HG02623 (cell line): ENCODE measurements at regions not wholly inside any gene's neighbourhood (a gene's known extent, or its start where the extent isn't known, plus 50 kb on each side); places are given as distances from the start of the nearest gene placed in this dataset.

Experiments
- ATAC-seq: cut with Tn5 transposase; IDR thresholded peaks from one replicate; pipeline ENCODE4 v1.9.1; 2021; ENCODE audit warnings: moderate library complexity; ENCODE audit not compliant: unreplicated experiment

DNA sequence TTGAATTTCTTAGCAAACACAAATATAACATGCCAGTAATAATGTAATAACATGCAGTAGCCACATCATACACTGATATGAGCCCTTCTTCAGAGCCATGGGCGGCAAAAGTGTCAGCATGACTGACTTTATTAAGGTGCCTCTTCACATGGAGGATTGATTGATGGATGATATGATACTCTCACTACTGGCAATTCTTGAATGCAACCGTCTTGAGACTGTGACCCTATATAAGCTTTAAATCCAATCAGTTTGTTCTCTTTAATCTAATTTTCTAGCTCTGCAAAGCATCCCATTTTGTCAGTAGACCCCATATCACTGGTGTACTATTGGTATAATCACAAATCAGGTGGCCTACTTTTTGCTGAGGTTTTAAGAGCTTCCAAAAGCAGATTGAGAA lies 463.7 kb upstream of the ROBO2 start:
- ATAC-seq, result no peak

GRCh38 chr3:76582098-76582497 lies 457.8 kb upstream of the ROBO2 start:
- ATAC-seq, result no peak

- no peak for ATAC-seq
Measured at GRCh38 chr3:76582632-76583378, 457.1 kb upstream of the ROBO2 start.

DNA sequence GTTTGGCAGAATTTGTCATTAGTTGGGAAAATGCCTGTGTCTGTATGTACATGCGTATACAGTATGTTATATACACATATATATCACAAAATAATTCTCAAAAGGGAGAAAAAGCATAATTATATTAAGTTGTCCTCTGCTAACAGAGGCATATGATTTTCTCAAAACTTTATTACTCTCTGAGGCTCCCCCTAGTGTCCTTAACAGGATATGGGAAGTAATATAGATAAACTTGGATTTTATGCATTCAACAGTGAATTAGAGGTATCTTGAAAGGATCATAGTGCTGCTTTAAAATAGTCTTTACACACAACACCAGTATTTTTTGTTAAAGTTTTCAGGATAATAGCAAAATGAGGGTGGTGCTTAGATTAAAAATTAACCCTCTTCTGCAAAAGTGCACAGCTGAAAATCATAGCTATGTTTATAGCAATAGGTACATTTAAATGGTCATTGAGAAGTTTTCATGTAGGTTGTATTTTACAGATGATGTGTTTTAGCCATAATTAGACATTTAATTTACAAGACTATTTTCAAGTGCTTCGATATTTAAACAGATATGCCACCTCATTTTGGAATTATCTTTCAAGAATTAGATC lies 454.0 kb upstream of the ROBO2 start:
- ATAC-seq, result no peak

DNA sequence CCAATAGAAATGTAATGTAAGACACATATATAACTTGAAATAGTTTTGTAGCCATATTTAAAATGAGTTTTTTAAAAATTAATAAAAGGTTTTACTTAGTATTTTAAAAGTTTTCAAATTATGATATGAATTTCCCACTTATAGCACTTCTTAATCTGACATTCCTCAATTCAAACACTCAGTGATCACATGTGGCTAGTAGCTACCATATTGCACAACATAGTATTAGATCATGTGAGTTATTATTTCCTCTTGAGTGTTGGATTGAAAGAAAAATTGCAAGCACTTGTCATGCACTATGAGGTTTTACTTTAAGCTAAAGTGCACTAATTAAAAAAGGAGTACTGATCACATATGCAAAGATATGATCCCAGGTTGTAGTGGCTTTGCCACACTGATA lies 453.4 kb upstream of the ROBO2 start:
- ATAC-seq, result no peak

DNA sequence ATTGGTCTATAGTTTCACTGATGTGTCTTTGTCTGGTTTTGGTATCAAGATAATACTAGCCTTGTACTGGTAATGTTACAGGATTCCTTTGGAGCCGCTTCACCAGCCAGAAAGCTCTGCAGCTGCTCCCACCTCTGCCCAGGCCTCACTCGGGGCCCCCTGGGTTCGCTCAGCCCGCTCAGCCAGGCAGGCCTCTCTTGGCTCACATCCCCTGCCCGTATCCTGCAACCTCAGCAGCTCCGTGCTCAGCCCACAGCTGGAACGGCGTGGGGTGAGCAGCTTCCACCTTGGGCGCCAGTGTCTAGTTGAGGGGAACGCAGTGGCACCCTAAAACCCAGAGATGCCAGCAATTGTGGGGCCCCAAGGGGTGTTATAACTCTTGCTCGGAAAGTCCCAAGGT lies 429.7 kb upstream of the ROBO2 start:
- no peak for ATAC-seq

DNA sequence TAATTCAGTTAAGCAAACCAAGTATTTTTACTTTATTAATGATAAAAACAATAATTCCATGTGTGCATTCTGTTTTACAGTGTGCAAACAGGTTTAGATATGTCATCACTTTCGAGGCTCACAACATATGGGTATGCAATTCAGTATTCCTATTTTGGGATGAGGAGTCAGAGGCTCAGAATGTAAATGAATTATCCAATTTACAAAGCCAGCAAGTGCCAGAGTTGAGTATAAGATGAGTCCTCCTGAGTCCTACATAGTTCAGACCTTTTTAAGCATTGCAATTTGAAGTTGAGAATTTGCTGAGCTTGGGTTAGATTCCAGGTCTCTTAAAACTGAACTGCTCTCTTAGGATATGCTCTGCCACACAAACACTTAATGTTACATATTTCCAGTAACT lies 424.2 kb upstream of the ROBO2 start:
- ATAC-seq, result no peak

DNA sequence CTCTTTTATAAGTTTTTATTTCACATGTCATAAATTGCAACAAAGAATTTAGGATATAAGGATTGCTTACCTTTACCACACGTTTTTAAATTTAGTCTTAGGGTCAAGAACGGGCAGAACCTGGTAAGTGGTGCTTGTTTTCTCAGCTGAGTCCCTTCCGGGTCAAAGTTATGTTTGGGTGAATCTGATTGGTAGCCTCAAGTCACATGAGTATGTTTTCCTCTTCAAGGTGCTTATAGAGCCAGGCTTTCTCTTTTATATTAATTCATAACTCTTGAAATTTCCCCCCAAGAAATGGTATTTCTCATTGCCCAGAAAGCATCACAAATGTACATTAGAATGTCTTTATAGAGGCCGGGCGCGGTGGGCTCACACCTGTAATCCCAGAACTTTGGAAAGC lies 415.7 kb upstream of the ROBO2 start:
- ATAC-seq, result no peak

- no peak for ATAC-seq
Measured at GRCh38 chr3:76627236-76627635, 412.7 kb upstream of the ROBO2 start.

DNA sequence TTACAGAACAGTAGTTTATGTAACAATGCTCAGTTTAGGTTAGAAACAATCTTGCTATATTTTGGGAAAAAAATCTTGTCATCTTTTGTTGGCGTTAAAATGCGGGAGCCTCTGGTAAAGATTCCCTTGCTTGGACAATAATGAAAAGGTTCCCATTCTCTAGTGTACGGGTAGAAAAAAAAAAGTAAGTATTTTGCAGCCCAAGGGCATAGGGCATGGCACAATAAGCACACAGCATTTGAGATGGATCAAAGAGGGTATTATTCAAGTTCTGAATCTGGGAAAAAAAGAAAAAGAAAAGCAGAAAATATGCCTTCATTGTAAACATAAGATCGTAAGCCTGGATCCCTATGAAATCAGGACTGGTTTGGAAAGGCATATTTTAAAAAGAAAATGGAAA lies 408.6 kb upstream of the ROBO2 start:
- no peak for ATAC-seq

DNA sequence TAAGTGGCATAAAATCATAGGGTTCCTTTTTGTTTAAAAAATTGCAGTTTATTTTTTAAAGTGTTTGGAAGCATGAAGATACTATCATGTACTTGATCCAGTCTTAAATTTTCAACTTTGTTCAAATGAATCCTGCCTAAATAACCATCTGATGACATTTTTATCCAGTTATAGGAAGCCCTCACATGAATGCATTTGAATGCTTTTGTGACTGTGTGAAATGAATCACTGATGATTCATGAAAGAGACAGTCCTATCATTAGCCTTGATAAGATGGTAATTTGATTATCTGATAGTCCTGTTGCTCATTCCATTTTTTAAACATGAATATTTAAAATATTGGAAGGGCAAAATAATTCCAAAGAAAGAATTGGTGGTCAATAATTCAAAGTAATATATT lies 401.9 kb upstream of the ROBO2 start:
- no peak for ATAC-seq

- ATAC-seq, result no peak
Measured at GRCh38 chr3:76643623-76644304, 396.1 kb upstream of the ROBO2 start.

DNA sequence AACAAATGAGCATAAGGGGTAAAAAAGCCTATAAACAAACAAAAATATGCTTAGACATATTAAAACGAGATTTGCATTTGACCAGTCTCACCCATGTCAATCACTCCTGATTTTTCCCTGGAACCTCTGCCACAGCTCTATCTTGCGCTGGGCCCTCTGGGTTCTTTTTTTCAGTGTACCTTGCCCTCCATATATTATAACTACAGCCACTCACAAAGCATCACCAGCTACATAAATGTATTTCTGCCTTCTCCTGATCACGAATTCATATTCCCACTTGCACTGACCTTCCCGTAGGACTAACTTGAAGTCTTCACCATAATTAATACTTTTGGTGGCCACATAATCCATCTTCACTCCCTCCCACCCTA lies 395.6 kb upstream of the ROBO2 start:
- no peak for ATAC-seq

- ATAC-seq, result no peak
Measured at GRCh38 chr3:76645724-76646123, 394.2 kb upstream of the ROBO2 start.

- ATAC-seq, result no peak
Measured at GRCh38 chr3:76646921-76647562, 392.9 kb upstream of the ROBO2 start.

GRCh38 chr3:76651784-76652183 lies 388.1 kb upstream of the ROBO2 start:
- ATAC-seq, result no peak

DNA sequence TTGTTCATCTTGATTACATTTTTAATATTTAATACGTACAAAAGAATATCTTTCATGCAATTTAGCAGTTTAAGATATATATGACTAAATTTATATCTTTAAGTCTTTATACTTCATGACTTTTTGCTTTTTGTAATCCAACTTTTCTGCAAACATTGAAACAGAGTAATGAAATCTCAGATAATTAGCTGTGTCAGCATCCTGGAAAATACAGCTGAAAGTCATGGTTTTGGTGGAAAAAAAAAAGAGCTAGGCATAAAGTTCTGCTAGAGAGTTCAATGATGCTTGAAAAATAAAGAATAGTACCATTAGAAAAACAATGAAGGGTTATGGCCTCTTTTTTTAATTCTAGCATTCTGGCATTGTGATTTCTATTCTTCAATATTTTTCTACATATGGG lies 387.4 kb upstream of the ROBO2 start:
- ATAC-seq, result no peak

- no peak for ATAC-seq
Measured at GRCh38 chr3:76653640-76654251, 386.2 kb upstream of the ROBO2 start.

DNA sequence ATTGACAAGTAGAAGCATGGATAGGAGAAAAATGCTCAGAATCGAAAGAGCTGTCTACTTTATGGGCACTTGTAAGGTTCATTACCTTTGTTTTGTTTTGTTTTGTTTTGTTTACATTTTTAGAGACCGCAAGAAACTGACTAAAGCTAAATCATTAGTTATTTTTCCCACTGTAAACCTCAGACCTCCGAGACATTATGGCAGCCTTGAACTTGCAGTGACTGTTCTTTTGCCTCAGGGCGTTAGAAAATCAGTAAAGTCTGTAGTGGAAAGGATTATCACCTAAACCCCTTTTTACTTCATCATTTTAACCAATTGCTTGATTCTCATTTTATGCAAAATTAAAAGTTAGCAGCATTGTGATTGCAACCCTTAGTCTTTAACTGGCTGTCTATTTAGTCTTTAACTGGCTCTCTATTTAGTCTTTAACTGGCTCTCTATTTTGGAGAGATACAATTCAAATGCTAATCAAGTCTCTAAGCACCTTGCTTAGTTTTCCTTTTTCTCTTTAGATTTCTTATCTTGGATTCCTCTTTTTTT lies 383.3 kb upstream of the ROBO2 start:
- ATAC-seq, result no peak

DNA sequence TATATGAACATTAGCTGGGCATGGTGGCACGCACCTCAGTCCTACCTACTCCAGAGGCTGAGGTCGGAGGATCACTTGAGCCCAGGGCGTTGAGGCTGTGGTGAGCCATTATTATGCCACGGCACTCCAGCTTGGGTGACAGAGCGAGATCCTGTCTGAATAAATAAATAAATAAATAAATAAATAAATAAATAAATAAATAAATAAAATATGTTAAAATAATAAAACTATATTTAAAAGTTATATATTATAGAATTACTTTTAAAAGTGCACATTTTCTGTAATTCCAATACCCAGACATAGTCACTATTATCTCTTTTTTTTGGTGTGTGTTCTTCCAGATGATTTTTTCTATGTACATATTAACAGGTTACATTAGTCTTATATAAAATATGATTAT lies 382.0 kb upstream of the ROBO2 start:
- no peak for ATAC-seq

DNA sequence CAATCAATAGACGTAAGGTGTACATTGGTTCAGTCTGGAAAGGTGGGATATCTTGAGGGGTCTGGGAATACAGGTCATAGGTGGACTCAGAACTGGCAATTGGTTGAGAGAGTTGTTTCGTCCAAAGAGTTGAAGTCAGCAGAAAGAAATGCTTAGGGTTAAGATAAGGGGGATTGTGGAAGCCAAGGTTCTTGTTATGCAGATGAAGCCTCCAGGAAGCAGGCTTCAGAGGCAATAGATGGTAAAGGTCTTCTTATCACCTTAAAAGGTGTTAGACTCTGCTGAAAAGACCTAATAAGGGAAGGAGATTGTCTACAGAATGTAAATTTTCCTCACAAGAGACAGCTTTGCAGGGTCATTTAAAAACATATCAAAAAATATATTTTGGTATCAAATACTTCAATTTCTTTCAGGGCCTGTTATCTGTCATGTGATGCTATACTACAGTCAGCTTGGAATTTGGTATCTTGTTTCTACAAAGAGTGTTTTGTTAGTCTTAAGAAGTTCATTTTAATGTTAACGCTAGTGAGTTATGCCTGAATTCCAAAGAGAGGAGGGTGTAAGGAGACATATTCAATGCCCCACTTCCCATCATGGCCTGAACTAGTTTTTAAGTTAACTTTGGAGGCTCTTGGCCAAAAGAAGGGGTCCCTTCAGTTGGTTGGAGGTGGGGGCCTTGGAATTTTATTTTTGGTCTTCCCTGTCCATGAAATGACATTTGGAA lies 378.2 kb upstream of the ROBO2 start:
- no peak for ATAC-seq
